ENCODE measurements at regions not wholly inside any gene's neighbourhood (a gene's known extent, or its start where the extent isn't known, plus 50 kb on each side); places are given as distances from the start of the nearest gene placed in this dataset.

DNA sequence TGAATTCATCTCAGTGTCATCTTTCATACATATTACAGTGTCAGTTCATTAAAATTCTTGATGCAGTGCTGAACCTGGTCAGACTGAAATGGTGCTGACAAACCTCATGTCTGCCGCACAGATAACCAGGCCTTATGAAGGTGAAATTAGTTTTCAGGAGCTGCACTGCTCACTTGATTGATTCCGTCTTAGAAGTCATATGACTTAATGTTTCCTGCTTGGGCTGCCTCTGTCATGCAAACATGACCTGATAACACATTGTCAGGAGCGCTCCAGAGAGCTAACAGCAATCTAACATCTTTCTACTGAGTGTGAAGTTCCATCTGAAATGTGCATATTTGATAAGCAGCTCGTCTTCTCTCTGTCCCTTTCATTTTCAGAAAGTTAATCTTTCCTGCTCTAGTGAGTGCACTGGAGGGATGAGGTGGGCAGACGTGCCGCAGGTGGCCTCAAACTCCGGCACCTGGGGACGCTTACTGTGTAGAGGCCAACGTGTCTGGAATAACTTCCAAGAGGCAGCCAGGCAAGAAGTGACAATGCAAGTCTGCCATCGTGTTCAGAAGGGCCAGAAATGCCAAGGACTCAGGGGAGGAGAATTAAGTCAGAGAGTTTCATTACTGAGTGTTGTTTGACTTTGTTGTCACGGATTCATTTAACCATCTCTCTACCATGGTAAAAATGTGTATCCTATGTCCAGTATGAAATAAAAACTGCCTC is 592.1 kb downstream of the TLE1 start:
- Mint-ChIP-seq H3K4me1 (no peaks in the 10 kb centered on the region), H3K27ac (no peak overlapping the region), H3K27me3 (no peaks in the 10 kb centered on the region), H3K9me3 (no peaks in the 10 kb centered on the region), H3K36me3 (no peaks in the 10 kb centered on the region), H3K4me3 (no peak overlapping the region)
- CTCF ChIA-PET, result no interaction called here
- DNase-seq, result no peak

- Mint-ChIP-seq H3K4me1 (no peaks in the 10 kb centered on the region), H3K4me3 (no peak overlapping the region), H3K36me3 (no peaks in the 10 kb centered on the region), H3K27ac (no peak overlapping the region), H3K27me3 (no peaks in the 10 kb centered on the region), H3K9me3 (no peaks in the 10 kb centered on the region)
- DNase-seq, result no peak
- CTCF ChIA-PET, result no interaction called here
These were observed 592.7 kb downstream of the TLE1 start for GRCh38 chr9:81096625-81097024.

DNA sequence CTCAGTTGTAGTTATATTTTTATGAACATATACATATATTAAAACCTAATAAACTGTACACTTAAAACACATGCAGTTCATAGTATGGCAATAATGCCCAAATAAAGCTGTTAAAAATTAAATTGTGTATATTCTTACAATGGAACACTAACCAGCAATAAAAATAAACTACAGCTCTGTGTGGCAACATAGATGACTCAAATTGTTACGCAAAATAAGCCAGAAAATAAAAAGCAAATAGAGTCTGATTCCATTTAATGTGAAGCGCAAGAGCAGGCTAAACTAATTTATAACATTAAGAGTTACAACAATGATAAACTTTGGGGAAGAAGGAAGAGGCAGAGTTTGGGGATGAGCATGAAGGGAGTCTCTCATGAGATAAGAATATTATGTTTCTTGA is 597.3 kb downstream of the TLE1 start:
- no peaks in the 10 kb centered on the region for H3K9me3 Mint-ChIP-seq
- no peak overlapping the region for H3K27ac Mint-ChIP-seq
- no peak for DNase-seq
- no peaks in the 10 kb centered on the region for H3K36me3 Mint-ChIP-seq
- no peaks in the 10 kb centered on the region for H3K27me3 Mint-ChIP-seq
- no peak overlapping the region for H3K4me3 Mint-ChIP-seq
- H3K4me1 Mint-ChIP-seq, result no peaks in the 10 kb centered on the region
- CTCF ChIA-PET, result no interaction called here

- no peaks in the 10 kb centered on the region for H3K9me3 Mint-ChIP-seq
- H3K27me3 Mint-ChIP-seq, result no peaks in the 10 kb centered on the region
- CTCF ChIA-PET, result no interaction called here
- DNase-seq, result no peak
- H3K4me3 Mint-ChIP-seq, result no peak overlapping the region
- no peaks in the 10 kb centered on the region for H3K36me3 Mint-ChIP-seq
- H3K4me1 Mint-ChIP-seq, result no peaks in the 10 kb centered on the region
- no peak overlapping the region for H3K27ac Mint-ChIP-seq
These were observed 601.0 kb downstream of the TLE1 start for GRCh38 chr9:81088341-81088740.

- Mint-ChIP-seq H3K4me1 (no peaks in the 10 kb centered on the region), H3K9me3 (peaks cover 2% of the 10 kb centered on the region), H3K4me3 (no peak overlapping the region), H3K36me3 (no peaks in the 10 kb centered on the region), H3K27ac (no peak overlapping the region), H3K27me3 (no peaks in the 10 kb centered on the region)
- CTCF ChIA-PET, result no interaction called here
- DNase-seq, result no peak
These were observed 602.9 kb downstream of the TLE1 start for GRCh38 chr9:81086416-81086815.

- Mint-ChIP-seq H3K4me1 (no peaks in the 10 kb centered on the region), H3K27ac (no peak overlapping the region), H3K27me3 (no peaks in the 10 kb centered on the region), H3K9me3 (peaks cover 2% of the 10 kb centered on the region), H3K36me3 (no peaks in the 10 kb centered on the region), H3K4me3 (no peak overlapping the region)
- DNase-seq, result no peak
- CTCF ChIA-PET, result no interaction called here
These were observed 605.4 kb downstream of the TLE1 start for GRCh38 chr9:81083854-81084512.

DNA sequence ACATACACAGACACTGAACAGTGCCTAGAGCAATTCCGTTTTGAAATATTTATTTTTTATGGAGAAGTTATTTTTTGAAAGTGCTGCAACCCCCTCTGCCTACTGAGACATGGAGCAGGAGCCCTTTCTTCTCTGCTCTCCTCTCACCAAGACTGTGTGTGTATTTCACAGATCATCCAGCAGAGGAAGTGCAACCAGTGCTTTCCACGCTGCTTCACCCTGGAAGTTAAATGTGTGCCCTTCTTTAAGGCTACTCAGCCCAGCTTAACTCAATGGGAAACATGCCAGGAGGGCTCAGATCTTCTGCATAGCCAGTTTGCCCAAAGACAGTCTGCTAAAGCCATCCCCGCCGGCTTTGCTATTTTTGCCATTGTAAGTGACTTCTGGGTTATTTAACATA is 606.3 kb downstream of the TLE1 start:
- Mint-ChIP-seq H3K36me3 (no peaks in the 10 kb centered on the region), H3K27me3 (no peaks in the 10 kb centered on the region), H3K4me1 (no peaks in the 10 kb centered on the region), H3K27ac (no peak overlapping the region), H3K9me3 (peaks cover 2% of the 10 kb centered on the region), H3K4me3 (no peak overlapping the region)
- CTCF ChIA-PET, result no interaction called here
- DNase-seq, result no peak

DNA sequence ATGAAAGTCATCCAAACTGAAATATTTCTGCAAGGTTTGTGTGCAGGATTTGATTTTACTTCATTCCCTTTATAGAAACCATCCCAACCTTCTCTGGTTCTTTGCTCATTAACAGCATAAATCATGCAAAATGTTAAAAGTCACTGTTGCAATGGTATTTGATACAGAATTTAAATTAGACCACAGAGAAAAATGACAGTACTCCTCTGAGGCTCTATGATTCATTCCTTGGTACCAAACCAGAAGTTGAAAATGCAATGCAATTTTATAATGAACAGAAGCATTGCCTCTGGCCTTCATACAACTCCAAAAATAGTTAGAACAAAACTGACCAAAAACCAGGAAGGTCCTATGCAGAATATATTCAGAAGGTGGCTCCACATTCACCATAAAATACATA is 607.1 kb downstream of the TLE1 start:
- H3K4me3 Mint-ChIP-seq, result no peak overlapping the region
- no peak overlapping the region for H3K27ac Mint-ChIP-seq
- CTCF ChIA-PET, result no interaction called here
- DNase-seq, result no peak
- H3K27me3 Mint-ChIP-seq, result no peaks in the 10 kb centered on the region
- no peaks in the 10 kb centered on the region for H3K4me1 Mint-ChIP-seq
- H3K9me3 Mint-ChIP-seq, result peaks cover 2% of the 10 kb centered on the region
- no peaks in the 10 kb centered on the region for H3K36me3 Mint-ChIP-seq

- Mint-ChIP-seq H3K36me3 (no peaks in the 10 kb centered on the region), H3K9me3 (peaks cover 2% of the 10 kb centered on the region), H3K4me3 (no peak overlapping the region), H3K27ac (no peak overlapping the region), H3K27me3 (no peaks in the 10 kb centered on the region), H3K4me1 (no peaks in the 10 kb centered on the region)
- DNase-seq, result no peak
- CTCF ChIA-PET, result no interaction called here
These were observed 608.4 kb downstream of the TLE1 start for GRCh38 chr9:81080900-81081299.

DNA sequence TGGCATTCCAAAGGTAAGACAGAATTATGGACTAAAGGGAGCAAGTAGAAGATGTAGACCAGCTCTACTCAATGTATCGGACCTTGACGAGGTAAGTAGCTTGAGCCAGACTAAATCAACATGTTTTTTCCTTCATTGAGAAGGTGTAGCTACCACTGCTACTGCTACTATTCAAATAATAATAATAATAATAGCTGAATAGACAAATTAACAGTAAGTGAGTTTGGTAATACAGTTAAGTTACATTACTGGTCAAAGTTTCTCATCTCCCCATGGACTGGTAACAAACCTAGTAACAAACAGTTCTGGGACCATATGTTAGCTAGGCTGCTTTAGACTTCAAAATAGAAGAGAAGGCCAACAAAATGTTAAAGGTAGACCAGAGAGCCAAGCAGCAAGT is 609.2 kb downstream of the TLE1 start:
- DNase-seq, result no peak
- Mint-ChIP-seq H3K27ac (no peak overlapping the region), H3K9me3 (peaks cover 2% of the 10 kb centered on the region), H3K4me3 (no peak overlapping the region), H3K36me3 (no peaks in the 10 kb centered on the region), H3K4me1 (no peaks in the 10 kb centered on the region), H3K27me3 (no peaks in the 10 kb centered on the region)
- CTCF ChIA-PET, result no interaction called here

- no peaks in the 10 kb centered on the region for H3K36me3 Mint-ChIP-seq
- CTCF ChIA-PET, result no interaction called here
- DNase-seq, result no peak
- no peaks in the 10 kb centered on the region for H3K4me1 Mint-ChIP-seq
- H3K27me3 Mint-ChIP-seq, result no peaks in the 10 kb centered on the region
- H3K9me3 Mint-ChIP-seq, result peaks cover 2% of the 10 kb centered on the region
- H3K4me3 Mint-ChIP-seq, result no peak overlapping the region
- no peak overlapping the region for H3K27ac Mint-ChIP-seq
These were observed 610.3 kb downstream of the TLE1 start for GRCh38 chr9:81079055-81079454.

DNA sequence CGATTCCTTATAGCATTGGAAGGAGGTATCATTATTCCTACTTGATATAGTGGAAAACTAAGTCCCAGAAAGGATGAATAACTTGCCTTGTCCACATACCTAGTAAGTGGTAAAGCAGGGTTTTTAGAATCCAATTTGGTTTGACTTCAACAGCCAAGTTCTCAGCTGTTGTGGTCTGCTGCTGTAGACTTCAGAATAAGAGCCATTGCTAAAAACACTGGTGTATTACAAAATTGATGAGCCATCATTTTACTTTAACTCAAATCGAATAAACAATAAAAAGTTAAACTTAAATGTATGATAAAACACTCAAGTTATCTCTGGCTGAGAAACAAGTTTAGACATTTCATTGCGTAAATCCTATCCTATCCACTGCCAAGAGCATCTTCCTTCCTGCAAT is 610.8 kb downstream of the TLE1 start:
- DNase-seq, result no peak
- CTCF ChIA-PET, result no interaction called here
- Mint-ChIP-seq H3K9me3 (peaks cover 2% of the 10 kb centered on the region), H3K27ac (no peak overlapping the region), H3K4me1 (no peaks in the 10 kb centered on the region), H3K36me3 (no peaks in the 10 kb centered on the region), H3K27me3 (no peaks in the 10 kb centered on the region), H3K4me3 (no peak overlapping the region)

GRCh38 chr9:81077572-81077971 is 611.8 kb downstream of the TLE1 start:
- CTCF ChIA-PET, result no interaction called here
- Mint-ChIP-seq H3K9me3 (peaks cover under 1% of the 10 kb centered on the region), H3K4me3 (no peak overlapping the region), H3K27me3 (no peaks in the 10 kb centered on the region), H3K4me1 (no peaks in the 10 kb centered on the region), H3K27ac (no peak overlapping the region), H3K36me3 (no peaks in the 10 kb centered on the region)
- DNase-seq, result no peak

DNA sequence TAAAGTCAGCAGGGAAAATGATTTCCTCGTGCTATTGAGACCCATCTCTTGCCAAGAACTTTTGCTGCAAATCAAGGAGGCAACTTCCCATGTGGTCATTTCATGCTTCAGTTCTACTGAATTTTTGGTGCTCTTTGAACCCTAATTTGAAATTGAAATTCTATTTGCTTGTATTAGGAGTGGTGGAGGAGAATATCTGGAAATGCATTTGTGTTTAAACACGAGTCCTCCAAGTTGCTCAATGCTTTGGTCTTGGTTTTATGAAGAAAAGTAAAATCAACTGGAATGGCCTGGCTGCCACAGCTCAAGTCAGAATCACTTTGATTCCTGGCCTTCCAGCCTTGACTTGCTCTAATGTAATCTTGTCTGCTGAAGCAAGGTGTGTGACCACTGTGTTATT is 613.2 kb downstream of the TLE1 start:
- CTCF ChIA-PET, result no interaction called here

DNA sequence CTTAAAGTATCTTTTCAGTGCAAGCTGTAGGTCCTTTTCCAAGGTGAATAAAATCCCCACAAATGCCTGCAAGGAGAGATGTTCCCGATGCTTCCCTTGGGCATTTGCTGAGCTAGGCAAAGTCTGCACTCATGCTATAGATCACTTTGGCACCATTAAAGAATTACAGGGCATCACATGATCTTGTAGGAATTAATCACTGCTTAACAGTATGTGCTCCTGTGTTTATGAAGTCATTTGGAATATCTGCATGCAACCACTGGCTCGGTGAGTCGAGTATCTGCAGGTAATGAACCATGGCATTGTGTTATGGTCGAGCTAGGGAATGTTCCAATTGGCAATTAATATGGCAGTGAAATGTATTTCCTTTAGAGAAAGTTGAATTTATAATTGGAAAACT is 615.1 kb downstream of the TLE1 start:
- CTCF ChIA-PET, result no interaction called here
- Mint-ChIP-seq H3K9me3 (no peaks in the 10 kb centered on the region), H3K27me3 (no peaks in the 10 kb centered on the region), H3K27ac (no peak overlapping the region), H3K36me3 (no peaks in the 10 kb centered on the region), H3K4me3 (no peak overlapping the region), H3K4me1 (no peaks in the 10 kb centered on the region)
- no peak for DNase-seq

More for the DNA sequence above, 613.2 kb downstream of the TLE1 start:
- H3K27me3 Mint-ChIP-seq, result no peaks in the 10 kb centered on the region
- DNase-seq, result no peak
- no peaks in the 10 kb centered on the region for H3K4me1 Mint-ChIP-seq
- no peak overlapping the region for H3K4me3 Mint-ChIP-seq
- no peaks in the 10 kb centered on the region for H3K36me3 Mint-ChIP-seq
- no peaks in the 10 kb centered on the region for H3K9me3 Mint-ChIP-seq
- H3K27ac Mint-ChIP-seq, result no peak overlapping the region
